ENCODE measurements at regions not wholly inside any gene's neighbourhood (a gene's known extent, or its start where the extent isn't known, plus 50 kb on each side); places are given as distances from the start of the nearest gene placed in this dataset.

- H3K4me3 ChIP-seq = no peak overlapping the region
- 68 to 81% (median 79%) methylated on average over 2 of the region's 2 CpGs for WGBS, 5 donors
- H3K27ac ChIP-seq = no peak overlapping the region
- no peak for TF ChIP-seq POLR2AphosphoS5 (IDR thresholded peaks at IDR 0.05)
- no peak for TF ChIP-seq CTCF (IDR thresholded peaks at IDR 0.05 in 8 of 11, conservative IDR thresholded peaks at IDR 0.05 in 3 of 11)
- TF ChIP-seq POLR2A (IDR thresholded peaks at IDR 0.05) = no peak
- H3K36me3 ChIP-seq = no peaks in the 10 kb centered on the region
- peaks cover 0 to 3% (median 0%) of the 10 kb centered on the region in 8 donors for H3K9me3 ChIP-seq
- intact Hi-C loops (cut with DNase I; ENCODE audit: low total_unique reads) = no loop called here
- DNase-seq = no peak
- no peaks in the 10 kb centered on the region for H3K4me1 ChIP-seq
- peaks cover 0 to 14% (median 0%) of the 10 kb centered on the region in 7 donors for H3K27me3 ChIP-seq (replicated peaks in 1 of 7)
These were observed 300.9 kb downstream of the WDR11 start for GRCh38 chr10:121152033-121152432.

GRCh38 chr10:121152935-121153334 lies 301.8 kb downstream of the WDR11 start:
- Histone ChIP-seq H3K9me3 (peaks cover 0 to 10% (median 0%) of the 10 kb centered on the region in 8 donors), H3K4me3 (no peak overlapping the region), H3K36me3 (no peaks in the 10 kb centered on the region), H3K27ac (no peak overlapping the region), H3K27me3 (replicated peaks in 1 of 7) (peaks cover 0 to 14% (median 0%) of the 10 kb centered on the region in 7 donors), H3K4me1 (no peaks in the 10 kb centered on the region)
- no peak for TF ChIP-seq CTCF (IDR thresholded peaks at IDR 0.05 in 8 of 11, conservative IDR thresholded peaks at IDR 0.05 in 3 of 11)
- TF ChIP-seq POLR2A (IDR thresholded peaks at IDR 0.05) = no peak
- no peak for TF ChIP-seq POLR2AphosphoS5 (IDR thresholded peaks at IDR 0.05)
- intact Hi-C loops (cut with DNase I; ENCODE audit: low total_unique reads) = no loop called here
- DNase-seq = no peak
- 84 to 97% (median 92%) methylated on average over 1 of the region's 1 CpG for WGBS, 5 donors

GRCh38 chr10:121154310-121154709 lies 303.1 kb downstream of the WDR11 start:
- Histone ChIP-seq H3K36me3 (no peaks in the 10 kb centered on the region), H3K27me3 (replicated peaks in 1 of 7) (peaks cover 0 to 14% (median 0%) of the 10 kb centered on the region in 7 donors), H3K4me1 (no peaks in the 10 kb centered on the region), H3K9me3 (peaks cover 0 to 10% (median 0%) of the 10 kb centered on the region in 8 donors), H3K4me3 (no peak overlapping the region), H3K27ac (no peak overlapping the region)
- no peak for DNase-seq
- TF ChIP-seq POLR2A (IDR thresholded peaks at IDR 0.05) = no peak
- TF ChIP-seq POLR2AphosphoS5 (IDR thresholded peaks at IDR 0.05) = no peak
- TF ChIP-seq CTCF (IDR thresholded peaks at IDR 0.05 in 8 of 11, conservative IDR thresholded peaks at IDR 0.05 in 3 of 11) = no peak
- WGBS, 5 donors = 77 to 96% (median 82%) methylated on average over 2 of the region's 2 CpGs
- intact Hi-C loops (cut with DNase I; ENCODE audit: low total_unique reads) = no loop called here

DNA sequence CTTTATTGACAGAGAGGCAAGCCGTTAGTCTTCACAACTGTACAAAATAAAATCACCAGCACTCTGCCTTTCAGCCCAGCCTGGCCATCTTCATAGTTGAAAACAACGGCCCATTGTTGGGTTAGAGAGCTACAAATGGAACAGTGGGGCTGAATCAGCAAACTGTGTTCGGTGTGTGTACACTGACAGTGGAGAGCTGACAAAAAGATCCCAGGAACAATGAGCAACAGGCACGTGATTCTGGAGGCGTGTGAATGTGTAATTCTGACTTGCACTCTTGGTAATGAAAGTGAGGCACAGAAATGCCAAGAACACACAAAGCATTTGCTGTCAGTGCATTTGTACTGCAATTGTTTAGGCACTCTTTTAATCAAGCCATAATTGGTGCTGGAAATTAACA lies 303.7 kb downstream of the WDR11 start:
- TF ChIP-seq CTCF (IDR thresholded peaks at IDR 0.05 in 8 of 11, conservative IDR thresholded peaks at IDR 0.05 in 3 of 11) (no peak), POLR2A (IDR thresholded peaks at IDR 0.05) (no peak), POLR2AphosphoS5 (IDR thresholded peaks at IDR 0.05) (no peak)

More for the DNA sequence above, 303.7 kb downstream of the WDR11 start:
- Histone ChIP-seq H3K4me3 (no peak overlapping the region), H3K27me3 (replicated peaks in 1 of 7) (peaks cover 0 to 14% (median 0%) of the 10 kb centered on the region in 7 donors), H3K27ac (no peak overlapping the region), H3K9me3 (peaks cover 0 to 10% (median 0%) of the 10 kb centered on the region in 8 donors), H3K4me1 (no peaks in the 10 kb centered on the region), H3K36me3 (no peaks in the 10 kb centered on the region)
- WGBS, 5 donors = 50 to 72% (median 65%) methylated on average over 5 of the region's 5 CpGs
- DNase-seq = no peak
- intact Hi-C loops (cut with DNase I; ENCODE audit: low total_unique reads) = no loop called here
